GM13977 (cell line): ENCODE measurements at regions not wholly inside any gene's neighbourhood (a gene's known extent, or its start where the extent isn't known, plus 50 kb on each side); places are given as distances from the start of the nearest gene placed in this dataset.
A peak's percentile ranks its signal among the peaks of the same experiment; 100 is the strongest.

Experiments
- DNase-seq: peaks from one replicate; pipeline ENCODE4 v3.0.0; 2012; ENCODE audit warnings: low spot score
- in situ Hi-C: fragments of 300-500 bp; cut with MboI; formaldehyde crosslinking; loops from one replicate; pipeline ENCODE4 v1.12.0; 2022; ENCODE audit warnings: low sequenced_read_pairs, low pct_unique_long_range_greater_than_20kb, mixed read lengths, inconsistent platforms; ENCODE audit not compliant: unreplicated experiment
- TF ChIP-seq, protein P1 (sequence below): IDR thresholded peaks from 2 replicates; pipeline ENCODE4 v1.5.1; 2012; ENCODE audit warnings: mild to moderate bottlenecking, control low read depth; ENCODE audit not compliant: insufficient read depth; ENCODE audit errors: extremely low read depth, missing control alignments

- TF ChIP-seq, protein P1, sequence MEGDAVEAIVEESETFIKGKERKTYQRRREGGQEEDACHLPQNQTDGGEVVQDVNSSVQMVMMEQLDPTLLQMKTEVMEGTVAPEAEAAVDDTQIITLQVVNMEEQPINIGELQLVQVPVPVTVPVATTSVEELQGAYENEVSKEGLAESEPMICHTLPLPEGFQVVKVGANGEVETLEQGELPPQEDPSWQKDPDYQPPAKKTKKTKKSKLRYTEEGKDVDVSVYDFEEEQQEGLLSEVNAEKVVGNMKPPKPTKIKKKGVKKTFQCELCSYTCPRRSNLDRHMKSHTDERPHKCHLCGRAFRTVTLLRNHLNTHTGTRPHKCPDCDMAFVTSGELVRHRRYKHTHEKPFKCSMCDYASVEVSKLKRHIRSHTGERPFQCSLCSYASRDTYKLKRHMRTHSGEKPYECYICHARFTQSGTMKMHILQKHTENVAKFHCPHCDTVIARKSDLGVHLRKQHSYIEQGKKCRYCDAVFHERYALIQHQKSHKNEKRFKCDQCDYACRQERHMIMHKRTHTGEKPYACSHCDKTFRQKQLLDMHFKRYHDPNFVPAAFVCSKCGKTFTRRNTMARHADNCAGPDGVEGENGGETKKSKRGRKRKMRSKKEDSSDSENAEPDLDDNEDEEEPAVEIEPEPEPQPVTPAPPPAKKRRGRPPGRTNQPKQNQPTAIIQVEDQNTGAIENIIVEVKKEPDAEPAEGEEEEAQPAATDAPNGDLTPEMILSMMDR = no peak
- in situ Hi-C loops = no loop called here
- no peak for DNase-seq
Measured at GRCh38 chr10:84766923-84767322, 438.5 kb downstream of the CCSER2 start.

DNA sequence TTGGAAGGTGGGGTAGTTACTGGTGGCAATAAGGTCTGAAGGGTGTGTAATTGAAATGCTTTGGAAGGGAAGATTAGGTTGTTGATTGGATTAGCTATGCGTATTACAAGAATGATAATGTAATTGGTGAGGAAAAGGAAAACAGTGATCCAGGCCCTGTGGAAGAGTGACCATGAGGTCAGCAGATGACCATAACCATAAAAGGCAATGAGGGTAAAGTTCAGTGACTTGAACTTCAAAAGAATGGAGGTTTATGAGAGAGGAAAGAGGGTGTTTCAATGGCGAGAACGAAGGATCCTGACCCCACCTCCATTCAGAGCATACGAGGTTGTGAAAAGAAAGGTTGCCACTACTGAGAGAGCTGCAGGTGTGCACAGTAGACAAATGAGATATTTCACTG is 439.7 kb downstream of the CCSER2 start:
- TF ChIP-seq, protein P1 = no peak
- DNase-seq = no peak
- in situ Hi-C loops = no loop called here

DNA sequence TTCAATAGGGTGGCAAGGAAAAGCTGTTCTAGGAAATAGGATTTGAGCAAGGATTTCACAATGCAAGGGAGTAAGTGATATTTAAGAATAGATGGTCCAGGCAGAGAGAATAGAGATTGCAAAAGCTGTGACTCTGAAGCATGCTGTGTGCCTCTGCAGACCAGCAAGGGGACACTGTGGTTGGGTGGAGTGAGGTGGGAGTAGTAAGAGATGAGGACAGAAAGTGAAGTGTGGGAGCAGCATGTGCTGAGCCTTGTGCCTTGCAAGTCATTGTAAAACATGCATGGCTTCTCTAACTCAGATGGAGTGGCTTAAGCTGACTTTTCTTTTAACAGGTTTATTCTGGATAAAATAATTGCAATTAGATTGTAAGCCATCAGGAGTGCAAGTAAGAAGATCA is 442.4 kb downstream of the CCSER2 start:
- DNase-seq = no peak
- TF ChIP-seq, protein P1 = no peak
- in situ Hi-C loops = no loop called here

GRCh38 chr10:84783386-84783785 is 455.0 kb downstream of the CCSER2 start:
- DNase-seq = peak; percentile 45
- in situ Hi-C loops = no loop called here
- TF ChIP-seq, protein P1 = peak; percentile 62

- in situ Hi-C loops = no loop called here
- DNase-seq = no peak
- TF ChIP-seq, protein P1 = no peak
Measured at GRCh38 chr10:84783909-84784308, 455.5 kb downstream of the CCSER2 start.

DNA sequence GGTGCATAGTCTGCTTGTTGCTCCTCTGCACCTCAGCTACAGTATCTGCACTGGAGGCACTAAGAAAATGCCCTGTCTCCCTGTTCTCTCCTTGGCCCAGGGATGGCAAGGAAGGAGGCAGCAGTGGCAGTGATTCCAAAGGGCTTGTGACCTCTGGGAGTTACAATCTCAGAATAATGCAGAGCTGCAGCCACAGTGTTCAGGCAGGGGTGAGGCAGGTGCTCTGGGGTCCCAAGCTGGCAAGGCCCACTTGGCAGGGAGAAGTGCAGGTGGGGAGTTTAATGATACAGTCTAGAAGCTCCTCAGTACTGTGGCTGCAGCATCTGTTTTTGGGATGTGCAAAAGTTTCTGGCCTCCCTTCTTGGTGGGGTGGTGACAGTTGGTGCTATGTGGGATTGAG is 456.4 kb downstream of the CCSER2 start:
- TF ChIP-seq, protein P1 = no peak

DNA sequence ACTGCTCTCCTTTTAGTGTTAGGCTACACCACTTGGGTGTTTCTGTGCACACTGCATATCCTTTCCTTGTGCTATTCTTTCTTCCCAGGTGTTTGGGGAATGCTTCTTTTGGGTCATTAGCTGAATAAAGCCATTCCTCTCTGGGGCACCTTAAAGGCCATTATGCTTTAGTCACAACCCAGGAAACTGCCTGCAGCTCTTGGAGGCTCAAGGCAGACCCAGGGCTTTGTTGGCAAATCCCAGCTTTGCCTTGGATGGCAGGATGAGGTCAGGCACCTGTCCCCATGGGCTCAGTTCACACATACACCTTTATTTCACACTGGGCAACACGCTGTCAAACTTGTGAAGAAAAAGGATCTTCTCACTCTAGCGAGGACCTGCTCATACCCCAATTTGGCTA is 460.6 kb downstream of the CCSER2 start:
- in situ Hi-C loops = no loop called here
- DNase-seq = no peak
- TF ChIP-seq, protein P1 = no peak

More for the DNA sequence above, 456.4 kb downstream of the CCSER2 start:
- DNase-seq = no peak
- in situ Hi-C loops = no loop called here
